Panc1 (cell line): ENCODE measurements at regions not wholly inside any gene's neighbourhood (a gene's known extent, or its start where the extent isn't known, plus 50 kb on each side); places are given as distances from the start of the nearest gene placed in this dataset.

Experiments
- CTCF ChIP-seq: fragments of 450-650 bp; IDR thresholded peaks from 2 replicates; pipeline ENCODE4 v1.5.1; 2017; ENCODE audit warnings: mild to moderate bottlenecking
- POLR2AphosphoS5 ChIP-seq: IDR thresholded peaks from 2 replicates; pipeline ENCODE4 v1.6.1; 2012; ENCODE audit warnings: mild to moderate bottlenecking, low read depth, low read length, moderate library complexity
- REST ChIP-seq, 2 experiments: IDR thresholded peaks; 2 replicates each; pipeline ENCODE4 v1.6.1; 2011 to 2012; ENCODE audit warnings: low read depth in 2 of 2, control low read depth in 1 of 2, low read length in 1 of 2, mild to moderate bottlenecking in 1 of 2, moderate library complexity in 1 of 2; ENCODE audit not compliant: insufficient read depth in 1 of 2
- SIN3A ChIP-seq: IDR thresholded peaks from 2 replicates; pipeline ENCODE4 v1.6.1; 2012; ENCODE audit warnings: low read depth, mild to moderate bottlenecking, low read length, moderate library complexity, borderline replicate concordance; ENCODE audit not compliant: insufficient read depth

- TF ChIP-seq POLR2AphosphoS5 (no peak), CTCF (no peak), REST (IDR thresholded peaks at IDR 0.05; ENCODE audit: insufficient read depth in 1 of 2, low read depth in 2 of 2, low read length in 1 of 2) (no peak), SIN3A (no peak)
Observed at GRCh38 chr2:7703543-7704144, 786.4 kb downstream of the RNF144A start.
